DND-41 (cell line): ENCODE measurements at regions not wholly inside any gene's neighbourhood (a gene's known extent, or its start where the extent isn't known, plus 50 kb on each side); places are given as distances from the start of the nearest gene placed in this dataset.

Source experiments
- ATAC-seq: fragments of 200-7000 bp; cut with Tn5 transposase; 3 replicates; pipeline ENCODE4 v1.9.1; 2021; ENCODE audit warnings: low read depth; ENCODE audit not compliant: insufficient read depth
- DNase-seq: peaks from one replicate; pipeline ENCODE4 v3.0.0-alpha.2; 2020
- H2AFZ ChIP-seq: 2 replicates; pipeline ENCODE4 v1.6.0; 2012; ENCODE audit warnings: low read depth, low read length
- H3K27ac ChIP-seq: 2 replicates; pipeline ENCODE4 v1.5.1; 2012; ENCODE audit warnings: low read length, inconsistent platforms
- H3K27me3 ChIP-seq: fragments of 200-600 bp; sonication (generic); 2 replicates; pipeline ENCODE4 v1.6.0; 2012; ENCODE audit warnings: low read length, mild to moderate bottlenecking, inconsistent platforms; ENCODE audit not compliant: insufficient read depth, poor library complexity
- H3K36me3 ChIP-seq: 2 replicates; pipeline ENCODE4 v1.5.1; 2012; ENCODE audit warnings: low read length, inconsistent platforms; ENCODE audit not compliant: insufficient read depth
- H3K4me1 ChIP-seq: 2 replicates; pipeline ENCODE4 v1.5.1; 2012; ENCODE audit warnings: mild to moderate bottlenecking, low read length; ENCODE audit not compliant: insufficient read depth
- H3K4me2 ChIP-seq: 2 replicates; pipeline ENCODE4 v1.6.0; 2012; ENCODE audit warnings: mild to moderate bottlenecking, moderate library complexity, low read length, inconsistent platforms; ENCODE audit not compliant: insufficient read depth
- H3K4me3 ChIP-seq, 2 experiments: fragments of 200-600 bp in 1 of 2; shearing (Covaris generic) in 1 of 2; 2 replicates each; pipeline ENCODE4 v1.5.1; 2012 to 2016; ENCODE audit warnings: inconsistent platforms in 2 of 2, low read length in 2 of 2, mild to moderate bottlenecking in 2 of 2, low read depth in 1 of 2, moderate library complexity in 1 of 2
- H3K79me2 ChIP-seq: 2 replicates; pipeline ENCODE4 v1.6.0; 2012; ENCODE audit warnings: low read length, inconsistent platforms; ENCODE audit not compliant: insufficient read depth
- H3K9ac ChIP-seq: 2 replicates; pipeline ENCODE4 v1.6.0; 2012; ENCODE audit warnings: low read depth, mild to moderate bottlenecking, inconsistent platforms, low read length, moderate library complexity
- H3K9me3 ChIP-seq: 2 replicates; pipeline ENCODE4 v1.5.1; 2012; ENCODE audit warnings: low read length, moderate library complexity, mild to moderate bottlenecking, inconsistent platforms; ENCODE audit not compliant: insufficient read depth, severe bottlenecking
- H4K20me1 ChIP-seq: 2 replicates; pipeline ENCODE4 v1.6.0; 2012; ENCODE audit warnings: low read length; ENCODE audit not compliant: insufficient read depth
- EZH2 ChIP-seq: IDR thresholded peaks from 3 replicates; pipeline ENCODE4 v1.6.1; 2012; ENCODE audit warnings: borderline replicate concordance, low read depth, mild to moderate bottlenecking, moderate library complexity, low read length, inconsistent platforms; ENCODE audit not compliant: severe bottlenecking
- TF ChIP-seq, protein P1 (sequence below): IDR thresholded peaks from 2 replicates; pipeline ENCODE4 v1.5.1; 2012; ENCODE audit warnings: borderline replicate concordance, low read length, moderate library complexity, mild to moderate bottlenecking; ENCODE audit not compliant: poor library complexity, severe bottlenecking; ENCODE audit errors: extremely low read depth

GRCh38 chr3:132161608-132162007 lies 126.8 kb upstream of the CPNE4 start:
- no peak for TF ChIP-seq EZH2
- TF ChIP-seq, protein P1, sequence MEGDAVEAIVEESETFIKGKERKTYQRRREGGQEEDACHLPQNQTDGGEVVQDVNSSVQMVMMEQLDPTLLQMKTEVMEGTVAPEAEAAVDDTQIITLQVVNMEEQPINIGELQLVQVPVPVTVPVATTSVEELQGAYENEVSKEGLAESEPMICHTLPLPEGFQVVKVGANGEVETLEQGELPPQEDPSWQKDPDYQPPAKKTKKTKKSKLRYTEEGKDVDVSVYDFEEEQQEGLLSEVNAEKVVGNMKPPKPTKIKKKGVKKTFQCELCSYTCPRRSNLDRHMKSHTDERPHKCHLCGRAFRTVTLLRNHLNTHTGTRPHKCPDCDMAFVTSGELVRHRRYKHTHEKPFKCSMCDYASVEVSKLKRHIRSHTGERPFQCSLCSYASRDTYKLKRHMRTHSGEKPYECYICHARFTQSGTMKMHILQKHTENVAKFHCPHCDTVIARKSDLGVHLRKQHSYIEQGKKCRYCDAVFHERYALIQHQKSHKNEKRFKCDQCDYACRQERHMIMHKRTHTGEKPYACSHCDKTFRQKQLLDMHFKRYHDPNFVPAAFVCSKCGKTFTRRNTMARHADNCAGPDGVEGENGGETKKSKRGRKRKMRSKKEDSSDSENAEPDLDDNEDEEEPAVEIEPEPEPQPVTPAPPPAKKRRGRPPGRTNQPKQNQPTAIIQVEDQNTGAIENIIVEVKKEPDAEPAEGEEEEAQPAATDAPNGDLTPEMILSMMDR, result no peak
- no peaks in the 10 kb centered on the region for H3K4me1 ChIP-seq
- H3K79me2 ChIP-seq, result no peaks in the 10 kb centered on the region
- H3K27ac ChIP-seq, result no peak overlapping the region
- H3K9me3 ChIP-seq, result no peaks in the 10 kb centered on the region
- ATAC-seq (no peak), DNase-seq (no peak)
- H3K9ac ChIP-seq, result no peak overlapping the region
- H2AFZ ChIP-seq, result no peak overlapping the region
- no peaks in the 10 kb centered on the region for H3K36me3 ChIP-seq
- H3K4me3 ChIP-seq, result no peak overlapping the region
- H3K27me3 ChIP-seq, result peaks cover 6% of the 10 kb centered on the region
- H4K20me1 ChIP-seq, result no peaks in the 10 kb centered on the region
- no peak overlapping the region for H3K4me2 ChIP-seq

GRCh38 chr3:132164469-132165092 lies 129.8 kb upstream of the CPNE4 start:
- no peak for TF ChIP-seq EZH2
- TF ChIP-seq, protein P1, result no peak
- H2AFZ ChIP-seq, result no peak overlapping the region
- H3K79me2 ChIP-seq, result no peaks in the 10 kb centered on the region
- no peak overlapping the region for H3K27ac ChIP-seq
- no peak overlapping the region for H3K4me2 ChIP-seq
- H3K4me1 ChIP-seq, result no peaks in the 10 kb centered on the region
- H3K9ac ChIP-seq, result no peak overlapping the region
- H3K9me3 ChIP-seq, result no peaks in the 10 kb centered on the region
- DNase-seq, result no peak
- H3K36me3 ChIP-seq, result no peaks in the 10 kb centered on the region
- ATAC-seq, result no peak
- H4K20me1 ChIP-seq, result no peaks in the 10 kb centered on the region
- H3K27me3 ChIP-seq, result peaks cover 5% of the 10 kb centered on the region
- H3K4me3 ChIP-seq, result no peak overlapping the region

DNA sequence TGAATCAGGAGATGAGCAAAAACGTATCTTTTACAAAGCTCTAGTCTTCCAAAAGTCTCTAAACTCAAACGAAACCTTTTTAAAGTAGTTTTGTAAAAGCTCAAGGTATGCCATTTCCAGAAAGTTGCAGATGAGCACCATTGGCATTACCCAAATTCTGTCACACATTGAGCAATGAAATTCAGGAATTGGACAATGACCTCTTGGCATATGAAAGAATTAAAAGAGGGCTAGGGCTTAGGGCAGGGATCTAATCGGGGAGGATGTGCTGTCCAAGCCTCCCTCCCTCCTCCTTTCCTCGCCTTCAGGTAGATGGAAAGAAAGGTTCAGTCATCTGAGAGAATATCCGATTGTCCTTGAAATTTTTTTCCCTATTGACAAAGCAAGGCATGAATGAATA lies 133.1 kb upstream of the CPNE4 start:
- TF ChIP-seq EZH2, result no peak
- TF ChIP-seq, protein P1, result no peak
- Histone ChIP-seq H3K9ac (no peak overlapping the region), H3K4me2 (no peak overlapping the region), H3K36me3 (no peaks in the 10 kb centered on the region), H3K79me2 (no peaks in the 10 kb centered on the region), H3K9me3 (no peaks in the 10 kb centered on the region), H4K20me1 (no peaks in the 10 kb centered on the region), H3K4me1 (no peaks in the 10 kb centered on the region), H3K27ac (no peak overlapping the region), H2AFZ (no peak overlapping the region), H3K27me3 (peaks cover 11% of the 10 kb centered on the region), H3K4me3 (no peak overlapping the region)
- DNase-seq, result no peak
- no peak for ATAC-seq

DNA sequence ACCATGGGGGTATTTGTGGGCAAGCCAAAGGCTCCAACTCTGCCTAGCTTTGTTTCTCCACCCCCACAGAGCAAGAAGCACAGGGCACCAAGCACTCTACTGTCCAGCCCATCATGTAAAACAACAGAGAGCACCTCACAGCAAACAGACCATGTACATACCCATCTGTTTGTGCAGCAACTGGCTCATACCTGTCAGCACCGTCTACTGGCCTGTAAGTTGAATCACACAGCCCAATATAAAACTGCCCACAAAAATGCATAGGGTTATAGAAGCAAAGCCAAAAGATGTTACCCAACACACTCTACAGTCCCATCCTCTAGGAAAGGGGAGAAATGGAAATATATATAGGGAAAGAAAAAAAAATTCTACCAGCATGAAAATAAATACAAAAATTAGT lies 139.7 kb upstream of the CPNE4 start:
- no peaks in the 10 kb centered on the region for H3K36me3 ChIP-seq
- no peak overlapping the region for H3K27ac ChIP-seq
- no peaks in the 10 kb centered on the region for H4K20me1 ChIP-seq
- no peak overlapping the region for H3K4me2 ChIP-seq
- DNase-seq, result no peak
- TF ChIP-seq, protein P1, result no peak
- TF ChIP-seq EZH2, result no peak
- H3K9ac ChIP-seq, result no peak overlapping the region
- no peaks in the 10 kb centered on the region for H3K79me2 ChIP-seq
- no peak overlapping the region for H2AFZ ChIP-seq
- H3K4me3 ChIP-seq, result no peak overlapping the region
- no peaks in the 10 kb centered on the region for H3K9me3 ChIP-seq
- ATAC-seq, result no peak
- H3K4me1 ChIP-seq, result no peaks in the 10 kb centered on the region
- peaks cover 9% of the 10 kb centered on the region for H3K27me3 ChIP-seq
